ENCODE measurements at regions not wholly inside any gene's neighbourhood (a gene's known extent, or its start where the extent isn't known, plus 50 kb on each side); places are given as distances from the start of the nearest gene placed in this dataset.

DNA sequence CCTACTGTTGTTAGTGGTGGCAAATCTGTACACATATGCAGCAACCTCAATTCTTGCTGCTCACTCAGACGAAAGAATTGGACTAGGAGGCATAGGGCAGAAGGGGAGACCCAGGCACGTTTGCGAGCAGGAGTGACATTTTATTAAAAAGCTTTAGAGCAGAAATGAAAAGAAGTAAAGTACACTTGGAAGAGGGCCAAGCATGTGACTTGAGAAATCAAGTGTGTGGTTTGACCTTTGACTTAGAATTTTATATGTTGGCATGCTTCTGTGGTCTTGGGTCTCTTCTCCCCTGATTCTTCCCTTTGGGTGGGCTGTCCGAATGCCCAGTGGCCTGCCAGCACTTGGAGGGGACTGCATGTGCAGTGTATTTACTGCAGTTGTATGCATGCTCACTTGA, 205.5 kb upstream of the SEMA3D start:
- Histone ChIP-seq H3K36me3 (replicated peaks in 1 of 2; ENCODE audit: control extremely low read depth in 1 of 2, control insufficient read depth in 1 of 2, extremely low read depth in 1 of 2, insufficient read depth in 2 of 2, low read length in 1 of 2) (no peaks in the 10 kb centered on the region), H3K27ac (ENCODE audit: low read length in 2 of 2) (no peak overlapping the region), H4K20me1 (ENCODE audit: control insufficient read depth, insufficient read depth, low read length, poor library complexity, severe bottlenecking) (no peaks in the 10 kb centered on the region), H3K27me3 (replicated peaks in 1 of 4; ENCODE audit: control extremely low read depth in 1 of 4, control insufficient read depth in 3 of 4, insufficient read depth in 4 of 4, low read length in 3 of 4) (no peaks in the 10 kb centered on the region), H3K4me2 (replicated peaks; ENCODE audit: low read depth, low read length, poor library complexity, severe bottlenecking) (no peak overlapping the region), H3K4me1 (ENCODE audit: control insufficient read depth in 2 of 2, insufficient read depth in 2 of 2, low read length in 2 of 2) (no peaks in the 10 kb centered on the region), H3K9ac (ENCODE audit: low read length) (no peak overlapping the region), H3K79me2 (ENCODE audit: control insufficient read depth, insufficient read depth, low read length) (no peaks in the 10 kb centered on the region), H2AFZ (ENCODE audit: insufficient read depth, low read depth, low read length, poor library complexity, severe bottlenecking) (no peak overlapping the region), H3K4me3 (ENCODE audit: control extremely low read depth in 1 of 5, extremely low read depth in 1 of 5, insufficient read depth in 1 of 5, low read depth in 2 of 5, low read length in 4 of 5) (no peak overlapping the region), H3K9me3 (ENCODE audit: control extremely low read depth in 1 of 3, control insufficient read depth in 2 of 3, insufficient read depth in 1 of 3, low read length in 2 of 3) (no peaks in the 10 kb centered on the region)
- H3K4me3 Mint-ChIP-seq: no peak overlapping the region
- no peak for ATAC-seq (ENCODE audit: low read depth)
- no peaks in the 10 kb centered on the region for H3K27me3 Mint-ChIP-seq
- no peaks in the 10 kb centered on the region for H3K4me1 Mint-ChIP-seq
- peaks cover 3% of the 10 kb centered on the region for H3K9me3 Mint-ChIP-seq (ENCODE audit: insufficient read depth)
- H3K27ac Mint-ChIP-seq: no peak overlapping the region
- no peak for DNase-seq
- WGBS (ENCODE audit: insufficient coverage): 94% methylated on average over 3 of the region's 4 CpGs
- no peak for TF ChIP-seq EZH2 (IDR thresholded peaks at IDR 0.05; ENCODE audit: borderline replicate concordance, insufficient read depth, low read depth, low read length, poor library complexity, severe bottlenecking)
- TF ChIP-seq, protein P1, sequence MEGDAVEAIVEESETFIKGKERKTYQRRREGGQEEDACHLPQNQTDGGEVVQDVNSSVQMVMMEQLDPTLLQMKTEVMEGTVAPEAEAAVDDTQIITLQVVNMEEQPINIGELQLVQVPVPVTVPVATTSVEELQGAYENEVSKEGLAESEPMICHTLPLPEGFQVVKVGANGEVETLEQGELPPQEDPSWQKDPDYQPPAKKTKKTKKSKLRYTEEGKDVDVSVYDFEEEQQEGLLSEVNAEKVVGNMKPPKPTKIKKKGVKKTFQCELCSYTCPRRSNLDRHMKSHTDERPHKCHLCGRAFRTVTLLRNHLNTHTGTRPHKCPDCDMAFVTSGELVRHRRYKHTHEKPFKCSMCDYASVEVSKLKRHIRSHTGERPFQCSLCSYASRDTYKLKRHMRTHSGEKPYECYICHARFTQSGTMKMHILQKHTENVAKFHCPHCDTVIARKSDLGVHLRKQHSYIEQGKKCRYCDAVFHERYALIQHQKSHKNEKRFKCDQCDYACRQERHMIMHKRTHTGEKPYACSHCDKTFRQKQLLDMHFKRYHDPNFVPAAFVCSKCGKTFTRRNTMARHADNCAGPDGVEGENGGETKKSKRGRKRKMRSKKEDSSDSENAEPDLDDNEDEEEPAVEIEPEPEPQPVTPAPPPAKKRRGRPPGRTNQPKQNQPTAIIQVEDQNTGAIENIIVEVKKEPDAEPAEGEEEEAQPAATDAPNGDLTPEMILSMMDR (IDR thresholded peaks at IDR 0.05): no peak
- intact Hi-C loops (cut with micrococcal nuclease): no loop called here
- POLR2A ChIA-PET: no interaction called here
- CTCF ChIA-PET: no interaction called here

DNA sequence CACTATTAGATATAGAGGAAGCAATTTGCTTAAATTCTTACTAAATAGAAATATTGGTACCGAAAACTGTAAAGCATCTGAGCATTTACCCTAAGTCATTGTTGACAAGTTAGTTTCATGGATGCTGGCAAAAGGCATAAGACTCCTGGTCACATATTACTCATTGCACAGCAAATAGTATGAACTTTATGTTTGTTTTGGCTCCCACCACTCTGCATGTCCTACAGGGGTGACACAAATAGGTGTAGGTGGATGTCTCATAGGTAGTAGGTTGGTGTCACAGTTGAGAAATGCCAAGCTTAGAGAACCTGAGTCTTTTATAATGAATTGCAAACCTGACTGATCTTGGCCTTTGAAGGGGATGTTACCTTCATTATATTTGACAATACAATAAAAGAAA, 199.6 kb upstream of the SEMA3D start:
- Mint-ChIP-seq H3K27ac (no peak overlapping the region), H3K27me3 (no peaks in the 10 kb centered on the region), H3K4me3 (no peak overlapping the region), H3K4me1 (no peaks in the 10 kb centered on the region), H3K9me3 (ENCODE audit: insufficient read depth) (no peaks in the 10 kb centered on the region)
- Histone ChIP-seq H3K79me2 (ENCODE audit: control insufficient read depth, insufficient read depth, low read length) (no peaks in the 10 kb centered on the region), H3K9ac (ENCODE audit: low read length) (no peak overlapping the region), H2AFZ (ENCODE audit: insufficient read depth, low read depth, low read length, poor library complexity, severe bottlenecking) (no peak overlapping the region), H3K27ac (ENCODE audit: low read length in 2 of 2) (no peak overlapping the region), H3K36me3 (replicated peaks in 1 of 2; ENCODE audit: control extremely low read depth in 1 of 2, control insufficient read depth in 1 of 2, extremely low read depth in 1 of 2, insufficient read depth in 2 of 2, low read length in 1 of 2) (no peaks in the 10 kb centered on the region), H3K4me2 (replicated peaks; ENCODE audit: low read depth, low read length, poor library complexity, severe bottlenecking) (no peak overlapping the region), H3K4me3 (ENCODE audit: control extremely low read depth in 1 of 5, extremely low read depth in 1 of 5, insufficient read depth in 1 of 5, low read depth in 2 of 5, low read length in 4 of 5) (no peak overlapping the region), H3K4me1 (ENCODE audit: control insufficient read depth in 2 of 2, insufficient read depth in 2 of 2, low read length in 2 of 2) (no peaks in the 10 kb centered on the region), H3K27me3 (replicated peaks in 1 of 4; ENCODE audit: control extremely low read depth in 1 of 4, control insufficient read depth in 3 of 4, insufficient read depth in 4 of 4, low read length in 3 of 4) (no peaks in the 10 kb centered on the region), H4K20me1 (ENCODE audit: control insufficient read depth, insufficient read depth, low read length, poor library complexity, severe bottlenecking) (no peaks in the 10 kb centered on the region), H3K9me3 (ENCODE audit: control extremely low read depth in 1 of 3, control insufficient read depth in 2 of 3, insufficient read depth in 1 of 3, low read length in 2 of 3) (no peaks in the 10 kb centered on the region)
- ATAC-seq (ENCODE audit: low read depth): no peak
- intact Hi-C loops (cut with micrococcal nuclease): no loop called here
- DNase-seq: no peak
- no CpG with 5 or more reads among the region's 1 CpG for WGBS (ENCODE audit: insufficient coverage)
- CTCF ChIA-PET: no interaction called here
- TF ChIP-seq, protein P1 (IDR thresholded peaks at IDR 0.05): no peak
- no peak for TF ChIP-seq EZH2 (IDR thresholded peaks at IDR 0.05; ENCODE audit: borderline replicate concordance, insufficient read depth, low read depth, low read length, poor library complexity, severe bottlenecking)
- POLR2A ChIA-PET: no interaction called here
